ENCODE measurements at regions not wholly inside any gene's neighbourhood (a gene's known extent, or its start where the extent isn't known, plus 50 kb on each side); places are given as distances from the start of the nearest gene placed in this dataset.

DNA sequence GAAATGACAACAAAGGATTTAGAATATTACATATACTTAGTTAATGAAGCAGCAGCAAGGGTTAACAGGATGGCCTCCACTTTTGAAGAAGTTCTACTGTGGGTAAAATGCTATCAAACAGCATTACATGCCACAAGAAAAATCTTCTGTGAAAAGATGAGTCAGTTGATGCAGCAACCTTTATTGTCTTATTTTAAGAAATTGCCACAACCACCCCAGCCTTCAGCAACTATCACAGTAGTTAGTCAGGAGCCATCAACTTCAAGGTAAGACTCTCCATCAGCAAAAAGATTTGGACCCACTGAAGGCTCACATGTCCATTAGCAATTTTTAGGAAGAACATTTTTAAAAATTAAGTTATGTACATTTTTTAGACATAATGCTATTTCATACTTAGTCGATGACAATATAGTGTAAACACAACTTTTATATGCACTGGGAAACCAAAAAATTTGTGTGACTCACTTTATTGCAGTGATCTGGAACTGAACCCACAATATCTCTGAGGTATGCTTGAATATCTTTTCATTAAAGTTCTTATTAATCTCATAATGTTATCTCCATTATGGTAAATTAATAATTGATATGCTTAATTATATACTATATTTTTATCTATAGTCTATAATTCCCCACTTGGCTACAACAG is 81.2 kb downstream of the SPCS3 start:
- no peak overlapping the region for H3K27ac ChIP-seq
- intact Hi-C loops (cut with DNase I) = no loop called here
- DNase-seq (no peak), ATAC-seq (no peak), FAIRE-seq (no peak)
- H3K4me1 ChIP-seq = no peaks in the 10 kb centered on the region
- TF ChIP-seq, protein P1, sequence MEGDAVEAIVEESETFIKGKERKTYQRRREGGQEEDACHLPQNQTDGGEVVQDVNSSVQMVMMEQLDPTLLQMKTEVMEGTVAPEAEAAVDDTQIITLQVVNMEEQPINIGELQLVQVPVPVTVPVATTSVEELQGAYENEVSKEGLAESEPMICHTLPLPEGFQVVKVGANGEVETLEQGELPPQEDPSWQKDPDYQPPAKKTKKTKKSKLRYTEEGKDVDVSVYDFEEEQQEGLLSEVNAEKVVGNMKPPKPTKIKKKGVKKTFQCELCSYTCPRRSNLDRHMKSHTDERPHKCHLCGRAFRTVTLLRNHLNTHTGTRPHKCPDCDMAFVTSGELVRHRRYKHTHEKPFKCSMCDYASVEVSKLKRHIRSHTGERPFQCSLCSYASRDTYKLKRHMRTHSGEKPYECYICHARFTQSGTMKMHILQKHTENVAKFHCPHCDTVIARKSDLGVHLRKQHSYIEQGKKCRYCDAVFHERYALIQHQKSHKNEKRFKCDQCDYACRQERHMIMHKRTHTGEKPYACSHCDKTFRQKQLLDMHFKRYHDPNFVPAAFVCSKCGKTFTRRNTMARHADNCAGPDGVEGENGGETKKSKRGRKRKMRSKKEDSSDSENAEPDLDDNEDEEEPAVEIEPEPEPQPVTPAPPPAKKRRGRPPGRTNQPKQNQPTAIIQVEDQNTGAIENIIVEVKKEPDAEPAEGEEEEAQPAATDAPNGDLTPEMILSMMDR (IDR thresholded peaks at IDR 0.05) = no peak
- no peaks in the 10 kb centered on the region for H3K36me3 ChIP-seq
- H3K4me3 ChIP-seq = no peak overlapping the region
- WGBS, 2 donors = 70 to 75% methylated on average over 1 of the region's 1 CpG
- H3K9me3 ChIP-seq = no peaks in the 10 kb centered on the region
- H3K27me3 ChIP-seq = no peaks in the 10 kb centered on the region

DNA sequence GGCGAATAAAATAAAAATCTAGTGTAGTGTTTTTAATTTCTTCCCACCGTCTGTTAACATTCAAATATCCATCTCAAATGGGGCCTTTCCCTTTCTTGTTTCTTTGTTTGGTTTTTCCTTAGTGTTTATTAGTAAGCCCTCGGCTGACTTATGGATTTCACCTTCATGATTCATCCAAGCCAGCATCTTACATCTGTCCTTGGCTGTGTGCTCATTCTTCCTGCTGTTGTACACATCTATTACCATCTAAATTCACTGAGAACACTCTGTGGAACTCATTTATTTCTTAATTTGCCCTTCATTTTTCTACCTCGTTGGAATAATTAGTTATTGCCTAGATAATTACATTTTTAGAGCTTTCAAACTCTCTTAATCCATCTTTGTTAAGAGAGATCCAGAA is 84.9 kb downstream of the SPCS3 start:
- WGBS, 2 donors = 48 to 58% methylated on average over 4 of the region's 4 CpGs
- FAIRE-seq (no peak), DNase-seq (no peak), ATAC-seq (no peak)
- Histone ChIP-seq H3K36me3 (no peaks in the 10 kb centered on the region), H3K27ac (no peak overlapping the region), H3K9me3 (no peaks in the 10 kb centered on the region), H3K4me1 (no peaks in the 10 kb centered on the region), H3K27me3 (no peaks in the 10 kb centered on the region), H3K4me3 (no peak overlapping the region)
- intact Hi-C loops (cut with DNase I) = no loop called here
- TF ChIP-seq, protein P1 (IDR thresholded peaks at IDR 0.05) = no peak

DNA sequence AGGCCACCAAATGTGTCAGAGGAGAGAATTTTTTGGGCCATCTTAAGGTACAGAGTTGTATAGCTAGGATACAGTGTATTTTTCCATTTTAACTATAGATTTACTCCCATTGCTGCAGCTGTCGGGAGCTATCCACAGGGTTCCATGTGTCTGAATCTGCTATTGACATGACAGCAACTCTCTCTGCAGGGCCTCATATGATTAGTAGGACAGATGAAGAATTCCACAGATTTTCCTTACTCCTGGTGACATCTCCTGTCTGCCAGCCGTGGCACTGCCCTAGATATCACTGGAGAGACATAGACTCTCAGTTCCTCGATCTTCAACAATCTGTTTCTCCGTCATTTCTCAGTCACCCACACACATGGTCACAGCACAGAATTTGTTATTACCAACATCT is 86.5 kb downstream of the SPCS3 start:
- WGBS, 2 donors = 78 to 86% methylated on average over 4 of the region's 4 CpGs
- Histone ChIP-seq H3K36me3 (no peaks in the 10 kb centered on the region), H3K27ac (no peak overlapping the region), H3K27me3 (no peaks in the 10 kb centered on the region), H3K4me1 (no peaks in the 10 kb centered on the region), H3K4me3 (no peak overlapping the region), H3K9me3 (no peaks in the 10 kb centered on the region)
- FAIRE-seq = no peak
- intact Hi-C loops (cut with DNase I) = no loop called here
- DNase-seq = no peak
- TF ChIP-seq, protein P1 (IDR thresholded peaks at IDR 0.05) = no peak
- no peak for ATAC-seq

DNA sequence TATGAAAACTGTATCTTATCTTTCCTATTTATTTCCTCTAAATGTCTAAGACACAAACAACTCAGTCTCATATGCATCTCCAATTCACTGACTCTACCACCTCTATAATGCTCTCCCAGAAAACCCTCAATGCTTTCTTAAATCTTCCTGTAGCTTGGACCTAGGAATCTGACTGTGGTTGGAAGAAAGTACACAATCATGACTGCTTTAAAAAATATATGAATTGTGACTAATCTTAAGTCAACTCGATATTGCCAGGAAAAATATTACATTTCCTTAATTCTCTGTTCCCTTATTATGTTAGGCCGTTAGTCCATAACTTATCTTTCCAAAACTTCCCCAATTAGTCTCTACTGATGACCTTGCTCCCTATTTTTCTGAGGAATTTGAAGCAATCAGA is 87.0 kb downstream of the SPCS3 start:
- H3K4me1 ChIP-seq = no peaks in the 10 kb centered on the region
- WGBS, 2 donors = 58 to 78% methylated on average over 2 of the region's 2 CpGs
- intact Hi-C loops (cut with DNase I) = no loop called here
- H3K27ac ChIP-seq = no peak overlapping the region
- FAIRE-seq (no peak), DNase-seq (no peak), ATAC-seq (no peak)
- no peaks in the 10 kb centered on the region for H3K27me3 ChIP-seq
- no peaks in the 10 kb centered on the region for H3K9me3 ChIP-seq
- H3K36me3 ChIP-seq = no peaks in the 10 kb centered on the region
- H3K4me3 ChIP-seq = no peak overlapping the region
- TF ChIP-seq, protein P1 (IDR thresholded peaks at IDR 0.05) = no peak

DNA sequence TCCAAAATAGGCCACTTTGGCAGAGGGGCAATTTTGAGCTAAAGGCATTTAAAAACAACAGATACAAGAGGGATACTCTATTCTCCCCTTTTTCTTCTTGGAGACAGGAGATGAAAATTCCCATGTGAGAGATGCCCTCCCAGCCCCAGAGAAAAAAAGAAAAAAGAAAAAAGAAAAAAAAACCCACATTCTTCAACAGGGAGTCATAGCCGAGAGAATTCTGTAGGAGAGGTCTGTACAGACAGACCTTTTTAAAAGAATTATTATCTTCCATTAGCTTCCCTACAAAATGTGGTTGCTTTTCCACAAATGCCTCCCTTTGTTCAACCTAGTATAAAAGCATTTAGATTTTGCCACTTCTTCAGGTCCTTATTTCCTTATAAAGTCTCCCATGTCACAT is 89.9 kb downstream of the SPCS3 start:
- FAIRE-seq (no peak), DNase-seq (no peak), ATAC-seq (no peak)
- H3K4me3 ChIP-seq = no peak overlapping the region
- H3K27ac ChIP-seq = no peak overlapping the region
- H3K9me3 ChIP-seq = no peaks in the 10 kb centered on the region
- intact Hi-C loops (cut with DNase I) = no loop called here
- WGBS, 2 donors = 74 to 86% methylated on average over 1 of the region's 1 CpG
- TF ChIP-seq, protein P1 (IDR thresholded peaks at IDR 0.05) = no peak
- no peaks in the 10 kb centered on the region for H3K4me1 ChIP-seq
- H3K27me3 ChIP-seq = no peaks in the 10 kb centered on the region
- H3K36me3 ChIP-seq = no peaks in the 10 kb centered on the region

Measured in pancreas (tissue), 10 donors.